Right lobe of liver (tissue), 6 donors: ENCODE measurements at regions not wholly inside any gene's neighbourhood (a gene's known extent, or its start where the extent isn't known, plus 50 kb on each side); places are given as distances from the start of the nearest gene placed in this dataset.

Experiments used
- ATAC-seq, 4 donors: fragments of 200-7000 bp; cut with Tn5 transposase; one replicate each; pipeline ENCODE4 v1.9.1; 2020; ENCODE audit warnings: mild to moderate bottlenecking in 4 of 4, moderate library complexity in 4 of 4
- DNase-seq, 3 donors: peaks; one replicate each; pipeline ENCODE4 v3.0.0-alpha.2; 2020
- H3K27ac ChIP-seq, 3 donors: fragments of 200-600 bp; one replicate each; pipeline ENCODE4 v1.8.0; 2022
- H3K27me3 ChIP-seq, 2 donors: fragments of 200-600 bp; one replicate each; pipeline ENCODE4 v1.8.0; 2022
- H3K36me3 ChIP-seq, 4 donors: fragments of 200-600 bp; sonication (generic) in 1 of 4; one replicate each; pipeline versions ENCODE4 v1.5.1 to v1.8.0; 2017 to 2022; ENCODE audit warnings: control low read depth in 1 of 4
- H3K4me1 ChIP-seq, 4 donors: fragments of 200-600 bp; sonication (generic) in 1 of 4; one replicate each; pipeline versions ENCODE4 v1.5.1 to v1.8.0; 2017 to 2022; ENCODE audit warnings: control low read depth in 1 of 4
- H3K4me3 ChIP-seq, 3 donors: fragments of 200-600 bp; one replicate each; pipeline ENCODE4 v1.8.0; 2022
- H3K9me3 ChIP-seq, 4 donors: fragments of 200-600 bp; sonication (generic) in 1 of 4; one replicate each; pipeline versions ENCODE4 v1.5.1 to v1.8.0; 2017 to 2022; ENCODE audit warnings: control low read depth in 1 of 4
- POLR2A ChIP-seq: fragments of 450-650 bp; IDR thresholded peaks from one replicate; pipeline ENCODE4 v1.6.1; 2017; ENCODE audit warnings: antibody characterized with exemption, mild to moderate bottlenecking
- WGBS: methylation state at CpG from one replicate; pipeline ENCODE4 v1.1.6; 2018; ENCODE audit warnings: low coverage, low lambda C conversion rate; ENCODE audit not compliant: insufficient coverage; ENCODE audit errors: missing lambda C conversion rate; 5-methylcytosine and 5-hydroxymethylcytosine counted together
- intact Hi-C, 2 donors: fragments of 100-400 bp; cut with DNase I; formaldehyde crosslinking; loops; one replicate each; pipeline versions ENCODE4 v1.11.2 to v1.14.1; 2022
- TF ChIP-seq, protein P1 (sequence below), 4 donors: fragments of 200-600 bp in 3 of 4; fragments of 450-650 bp in 1 of 4; IDR thresholded peaks; one replicate each; pipeline versions ENCODE4 v1.5.1 to v1.8.0; 2016 to 2022; ENCODE audit warnings: antibody characterized with exemption in 4 of 4, mild to moderate bottlenecking in 2 of 4
- donor health status: DM: no; HTN: yes; CAD: no.
- donor health status: DM: no; HTN: no; CAD: no.
- donor health status: DM: no; HTN: no; CAD: no.
- donor health status: DM: no; HTN: yes; CAD: no.
- donor health status: DM: no; HTN: yes; CAD: no.

DNA sequence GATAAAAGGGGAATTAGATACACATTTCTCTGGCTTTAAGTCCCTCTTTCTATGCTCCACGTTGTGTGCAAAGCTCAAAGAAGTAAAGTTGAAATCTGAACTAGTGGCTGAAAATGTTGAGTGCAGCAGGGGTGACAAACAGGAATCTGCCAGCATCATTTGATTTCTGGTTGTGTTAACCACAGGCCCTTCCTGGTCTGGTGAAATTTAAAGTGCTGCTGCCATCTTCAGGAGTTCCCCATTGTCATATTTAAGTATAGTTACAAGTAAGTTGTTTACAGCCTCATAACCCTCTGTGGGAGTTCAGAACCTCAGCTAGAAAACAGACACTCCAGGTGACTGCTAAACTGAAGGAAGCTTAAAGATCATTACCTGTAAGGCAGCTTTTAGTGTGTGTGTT lies 90.9 kb upstream of the CCDC196 start:
- no peak overlapping the region for H3K4me3 ChIP-seq
- TF ChIP-seq, protein P1, sequence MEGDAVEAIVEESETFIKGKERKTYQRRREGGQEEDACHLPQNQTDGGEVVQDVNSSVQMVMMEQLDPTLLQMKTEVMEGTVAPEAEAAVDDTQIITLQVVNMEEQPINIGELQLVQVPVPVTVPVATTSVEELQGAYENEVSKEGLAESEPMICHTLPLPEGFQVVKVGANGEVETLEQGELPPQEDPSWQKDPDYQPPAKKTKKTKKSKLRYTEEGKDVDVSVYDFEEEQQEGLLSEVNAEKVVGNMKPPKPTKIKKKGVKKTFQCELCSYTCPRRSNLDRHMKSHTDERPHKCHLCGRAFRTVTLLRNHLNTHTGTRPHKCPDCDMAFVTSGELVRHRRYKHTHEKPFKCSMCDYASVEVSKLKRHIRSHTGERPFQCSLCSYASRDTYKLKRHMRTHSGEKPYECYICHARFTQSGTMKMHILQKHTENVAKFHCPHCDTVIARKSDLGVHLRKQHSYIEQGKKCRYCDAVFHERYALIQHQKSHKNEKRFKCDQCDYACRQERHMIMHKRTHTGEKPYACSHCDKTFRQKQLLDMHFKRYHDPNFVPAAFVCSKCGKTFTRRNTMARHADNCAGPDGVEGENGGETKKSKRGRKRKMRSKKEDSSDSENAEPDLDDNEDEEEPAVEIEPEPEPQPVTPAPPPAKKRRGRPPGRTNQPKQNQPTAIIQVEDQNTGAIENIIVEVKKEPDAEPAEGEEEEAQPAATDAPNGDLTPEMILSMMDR (IDR thresholded peaks at IDR 0.05), result peak in 1 of 4 donors; percentile 7
- no peak for TF ChIP-seq POLR2A
- H3K27ac ChIP-seq, result no peak overlapping the region
- no peaks in the 10 kb centered on the region for H3K9me3 ChIP-seq
- 38% methylated on average over 1 of the region's 1 CpG for WGBS
- intact Hi-C loops, result no loop called here
- no peaks in the 10 kb centered on the region for H3K27me3 ChIP-seq
- H3K36me3 ChIP-seq, result no peaks in the 10 kb centered on the region
- peaks cover 0 to 3% (median under 1%) of the 10 kb centered on the region in 4 donors for H3K4me1 ChIP-seq
- no peak for DNase-seq
- peak in 1 of 4 donors; percentile 27 for ATAC-seq

DNA sequence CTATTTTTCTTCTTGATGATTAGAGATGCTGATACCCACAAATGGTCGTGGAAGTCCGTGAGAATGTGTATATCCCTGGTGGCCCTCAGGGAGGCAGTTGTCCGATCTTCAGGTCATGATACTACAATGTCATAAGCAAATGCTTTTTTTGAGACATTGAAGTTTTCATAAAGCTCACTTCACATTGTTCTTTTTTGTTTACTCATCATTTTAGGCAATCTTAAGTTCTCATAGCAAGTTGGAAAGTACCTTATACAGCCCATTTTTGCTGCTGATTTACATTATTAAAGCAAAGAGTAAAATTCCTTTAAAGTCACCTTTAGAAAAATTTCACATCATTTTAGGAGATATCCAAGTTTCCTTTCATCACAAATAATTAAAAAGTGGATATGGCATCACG lies 90.0 kb upstream of the CCDC196 start:
- Histone ChIP-seq H3K4me1 (peaks cover 0 to 11% (median 5%) of the 10 kb centered on the region in 4 donors), H3K4me3 (no peak overlapping the region)
- intact Hi-C loops, result no loop called here

DNA sequence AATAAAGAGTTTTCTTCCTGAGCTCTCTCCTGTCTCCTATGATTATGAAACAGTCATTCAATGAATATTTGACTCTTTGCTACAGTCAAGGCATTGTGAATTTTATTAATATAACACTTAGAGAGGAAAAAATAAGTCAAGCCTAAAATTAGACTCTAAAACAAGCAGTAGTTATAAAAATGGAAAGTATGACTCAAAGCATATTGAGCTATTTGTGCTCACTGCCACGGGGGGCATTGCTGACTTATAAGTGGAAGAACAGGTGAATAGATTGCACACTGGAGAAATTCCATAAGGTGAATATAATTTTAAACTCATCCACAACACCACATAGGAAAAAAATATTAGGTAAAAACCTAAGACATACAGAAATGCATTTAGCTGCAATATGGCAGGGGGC lies 87.7 kb upstream of the CCDC196 start:
- WGBS, result 67% methylated on average over 1 of the region's 1 CpG
- no peaks in the 10 kb centered on the region for H3K27me3 ChIP-seq
- no peak for ATAC-seq

More for the DNA sequence above, 90.0 kb upstream of the CCDC196 start:
- no peaks in the 10 kb centered on the region for H3K27me3 ChIP-seq
- no peaks in the 10 kb centered on the region for H3K36me3 ChIP-seq
- no peak for TF ChIP-seq POLR2A
- TF ChIP-seq, protein P1 (IDR thresholded peaks at IDR 0.05), result no peak
- 95% methylated on average over 4 of the region's 4 CpGs for WGBS
- DNase-seq (no peak), ATAC-seq (no peak)
- no peaks in the 10 kb centered on the region for H3K9me3 ChIP-seq
- H3K27ac ChIP-seq, result no peak overlapping the region

DNA sequence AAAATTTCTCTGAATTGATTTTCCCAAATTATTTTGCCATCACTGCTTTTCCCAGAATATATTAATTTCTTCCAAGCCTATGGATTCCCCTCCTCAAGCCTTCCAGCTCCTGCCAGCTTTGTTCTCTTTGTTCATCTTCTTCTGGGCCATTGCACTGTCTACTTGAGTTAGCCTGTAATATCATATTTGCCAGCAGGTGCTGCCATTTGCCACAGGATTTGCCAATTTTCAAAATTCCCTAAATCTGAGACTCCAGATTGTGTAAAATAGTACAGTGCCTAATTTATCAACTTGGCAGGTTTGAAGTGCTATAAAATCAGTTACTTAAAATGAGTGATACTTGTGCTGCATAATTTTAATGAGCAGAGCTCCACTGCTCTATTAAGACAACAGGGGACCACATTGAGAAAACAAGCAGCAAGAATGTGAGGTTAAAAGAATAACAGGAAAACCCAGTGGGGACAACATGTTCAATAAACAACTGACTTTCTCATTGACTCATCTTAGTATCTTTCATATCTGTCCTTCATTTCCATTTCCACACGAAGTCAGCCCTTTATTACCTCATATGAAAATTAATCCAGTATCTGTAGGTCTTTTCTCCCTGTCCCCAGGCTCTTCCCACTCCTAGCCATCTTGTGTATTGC lies 84.6 kb upstream of the CCDC196 start:
- TF ChIP-seq, protein P1 (IDR thresholded peaks at IDR 0.05), result peak; percentile 61 to 87 (median 66)
- TF ChIP-seq POLR2A, result no peak
- ATAC-seq (peak; percentile 78 to 86 (median 84)), DNase-seq (no peak)
- H3K27me3 ChIP-seq, result no peaks in the 10 kb centered on the region
- intact Hi-C loops, result no loop called here
- peaks cover 0 to 19% (median 8%) of the 10 kb centered on the region in 4 donors for H3K4me1 ChIP-seq
- no peak overlapping the region for H3K4me3 ChIP-seq
- H3K27ac ChIP-seq, result no peak overlapping the region
- 0% methylated on average over 1 of the region's 1 CpG for WGBS
- no peaks in the 10 kb centered on the region for H3K36me3 ChIP-seq
- no peaks in the 10 kb centered on the region for H3K9me3 ChIP-seq

More for the DNA sequence above, 87.7 kb upstream of the CCDC196 start:
- H3K4me1 ChIP-seq, result peaks cover 0 to 19% (median 8%) of the 10 kb centered on the region in 4 donors
- no peak for TF ChIP-seq POLR2A
- TF ChIP-seq, protein P1 (IDR thresholded peaks at IDR 0.05), result no peak
- no peak for DNase-seq
- H3K27ac ChIP-seq, result no peak overlapping the region
- H3K4me3 ChIP-seq, result no peak overlapping the region
- intact Hi-C loops, result no loop called here
- H3K9me3 ChIP-seq, result no peaks in the 10 kb centered on the region
- no peaks in the 10 kb centered on the region for H3K36me3 ChIP-seq
